HG02981 (cell line): ENCODE measurements at regions not wholly inside any gene's neighbourhood (a gene's known extent, or its start where the extent isn't known, plus 50 kb on each side); places are given as distances from the start of the nearest gene placed in this dataset.
"Not testable (repeated sequence)": the region's sequence is repeated elsewhere in the genome, so short reads cannot be mapped to it uniquely, and the experiment has no call there.

Experiments
- ATAC-seq: cut with Tn5 transposase; IDR thresholded peaks from one replicate; pipeline ENCODE4 v1.9.1; 2021; ENCODE audit warnings: mild to moderate bottlenecking, moderate library complexity; ENCODE audit not compliant: unreplicated experiment

GRCh38 chr15:87753539-87753938 is 503.0 kb downstream of the NTRK3 start:
- no peak for ATAC-seq

GRCh38 chr15:87752250-87752951 is 504.1 kb downstream of the NTRK3 start:
- ATAC-seq = no peak

- no peak for ATAC-seq
Observed at GRCh38 chr15:87748483-87748882, 508.1 kb downstream of the NTRK3 start.

GRCh38 chr15:87747087-87747486 is 509.5 kb downstream of the NTRK3 start:
- no peak for ATAC-seq

GRCh38 chr15:87746333-87746732 is 510.2 kb downstream of the NTRK3 start:
- ATAC-seq = no peak

GRCh38 chr15:87744815-87745214 is 511.7 kb downstream of the NTRK3 start:
- no peak for ATAC-seq

- ATAC-seq = no peak
Observed at GRCh38 chr15:87743562-87743961, 513.0 kb downstream of the NTRK3 start.

- ATAC-seq = no peak
Observed at GRCh38 chr15:87741350-87741749, 515.2 kb downstream of the NTRK3 start.

- no peak for ATAC-seq
Observed at GRCh38 chr15:87740655-87741344, 515.7 kb downstream of the NTRK3 start.

- no peak for ATAC-seq
Observed at GRCh38 chr15:87739866-87740265, 516.7 kb downstream of the NTRK3 start.

GRCh38 chr15:87739081-87739480 is 517.5 kb downstream of the NTRK3 start:
- ATAC-seq = no peak

- ATAC-seq = not testable (repeated sequence)
Observed at GRCh38 chr15:87737460-87737859, 519.1 kb downstream of the NTRK3 start.

- ATAC-seq = no peak
Observed at GRCh38 chr15:87736891-87737389, 519.6 kb downstream of the NTRK3 start.

GRCh38 chr15:87736401-87736800 is 520.1 kb downstream of the NTRK3 start:
- no peak for ATAC-seq

GRCh38 chr15:87735522-87735921 is 521.0 kb downstream of the NTRK3 start:
- ATAC-seq = no peak

GRCh38 chr15:87734571-87735373 is 521.8 kb downstream of the NTRK3 start:
- no peak for ATAC-seq

- ATAC-seq = no peak
Observed at GRCh38 chr15:87733977-87734376, 522.6 kb downstream of the NTRK3 start.

- no peak for ATAC-seq
Observed at GRCh38 chr15:87733541-87733941, 523.0 kb downstream of the NTRK3 start.

- no peak for ATAC-seq
Observed at GRCh38 chr15:87732976-87733375, 523.6 kb downstream of the NTRK3 start.

GRCh38 chr15:87731630-87732029 is 524.9 kb downstream of the NTRK3 start:
- no peak for ATAC-seq

- no peak for ATAC-seq
Observed at GRCh38 chr15:87730706-87731105, 525.8 kb downstream of the NTRK3 start.

GRCh38 chr15:87728998-87729397 is 527.5 kb downstream of the NTRK3 start:
- no peak for ATAC-seq
